ENCODE measurements at regions not wholly inside any gene's neighbourhood (a gene's known extent, or its start where the extent isn't known, plus 50 kb on each side); places are given as distances from the start of the nearest gene placed in this dataset.
A peak's percentile ranks its signal among the peaks of the same experiment; 100 is the strongest.
"Not testable (repeated sequence)": the region's sequence is repeated elsewhere in the genome, so short reads cannot be mapped to it uniquely, and the experiment has no call there.

- DNase-seq (ENCODE audit: low read depth), result no peak
- no peak overlapping the region for H3K4me3 ChIP-seq (ENCODE audit: low read depth, low read length)
- TF ChIP-seq CTCF (IDR thresholded peaks at IDR 0.05; ENCODE audit: control insufficient read depth, extremely low read depth, insufficient read depth), result no peak
These were observed 1283.8 kb upstream of the PABPC4L start for GRCh38 chr4:135485371-135485770.

GRCh38 chr4:135476272-135476671 is 1274.7 kb upstream of the PABPC4L start:
- TF ChIP-seq CTCF (IDR thresholded peaks at IDR 0.05; ENCODE audit: control insufficient read depth, extremely low read depth, insufficient read depth), result no peak
- no peak for DNase-seq (ENCODE audit: low read depth)
- no peak overlapping the region for H3K4me3 ChIP-seq (ENCODE audit: low read depth, low read length)

GRCh38 chr4:135464311-135464710 is 1262.7 kb upstream of the PABPC4L start:
- TF ChIP-seq CTCF (IDR thresholded peaks at IDR 0.05; ENCODE audit: control insufficient read depth, extremely low read depth, insufficient read depth), result no peak
- DNase-seq (ENCODE audit: low read depth), result no peak
- H3K4me3 ChIP-seq (ENCODE audit: low read depth, low read length), result no peak overlapping the region

GRCh38 chr4:135447598-135447997 is 1246.0 kb upstream of the PABPC4L start:
- DNase-seq (ENCODE audit: low read depth); H3K4me3 ChIP-seq (ENCODE audit: low read depth, low read length): not testable (repeated sequence)

GRCh38 chr4:135434936-135435335 is 1233.3 kb upstream of the PABPC4L start:
- H3K4me3 ChIP-seq (ENCODE audit: low read depth, low read length), result no peak overlapping the region
- TF ChIP-seq CTCF (IDR thresholded peaks at IDR 0.05; ENCODE audit: control insufficient read depth, extremely low read depth, insufficient read depth), result no peak
- DNase-seq (ENCODE audit: low read depth), result no peak

- H3K4me3 ChIP-seq (ENCODE audit: low read depth, low read length), result no peak overlapping the region
- no peak for TF ChIP-seq CTCF (IDR thresholded peaks at IDR 0.05; ENCODE audit: control insufficient read depth, extremely low read depth, insufficient read depth)
- no peak for DNase-seq (ENCODE audit: low read depth)
These were observed 1227.9 kb upstream of the PABPC4L start for GRCh38 chr4:135429528-135429927.

- no peak overlapping the region for H3K4me3 ChIP-seq (ENCODE audit: low read depth, low read length)
- no peak for DNase-seq (ENCODE audit: low read depth)
- peak; percentile 45 for TF ChIP-seq CTCF (IDR thresholded peaks at IDR 0.05; ENCODE audit: control insufficient read depth, extremely low read depth, insufficient read depth)
These were observed 1216.8 kb upstream of the PABPC4L start for GRCh38 chr4:135418353-135418752.

GRCh38 chr4:135412213-135412612 is 1210.6 kb upstream of the PABPC4L start:
- H3K4me3 ChIP-seq (ENCODE audit: low read depth, low read length), result no peak overlapping the region
- TF ChIP-seq CTCF (IDR thresholded peaks at IDR 0.05; ENCODE audit: control insufficient read depth, extremely low read depth, insufficient read depth), result no peak
- DNase-seq (ENCODE audit: low read depth), result no peak

Measured in LNCaP clone FGC (cell line).